ENCODE measurements at regions not wholly inside any gene's neighbourhood (a gene's known extent, or its start where the extent isn't known, plus 50 kb on each side); places are given as distances from the start of the nearest gene placed in this dataset.

- no peaks in the 10 kb centered on the region for H3K4me1 ChIP-seq (ENCODE audit: insufficient read depth, low read length, poor library complexity, severe bottlenecking)
- no peaks in the 10 kb centered on the region for H3K36me3 ChIP-seq (ENCODE audit: insufficient read depth, low read length)
- TF ChIP-seq CTCF (conservative IDR thresholded peaks at IDR 0.05; ENCODE audit: low read length), result no peak
- TF ChIP-seq EZH2phosphoT487 (IDR thresholded peaks at IDR 0.05; ENCODE audit: borderline replicate concordance), result no peak
- H3K9me3 ChIP-seq (ENCODE audit: insufficient read depth, low read depth, low read length), result no peaks in the 10 kb centered on the region
- no peak overlapping the region for H3K4me3 ChIP-seq (ENCODE audit: low read length, poor library complexity, severe bottlenecking)
- no peaks in the 10 kb centered on the region for H3K27me3 ChIP-seq (ENCODE audit: insufficient read depth, low read length, poor library complexity, severe bottlenecking)
- H4K20me1 ChIP-seq (ENCODE audit: insufficient read depth, low read length, poor library complexity, severe bottlenecking), result no peaks in the 10 kb centered on the region
- no peak overlapping the region for H3K4me2 ChIP-seq (ENCODE audit: low read depth, low read length, poor library complexity, severe bottlenecking)
- no peaks in the 10 kb centered on the region for H3F3A ChIP-seq (ENCODE audit: low read depth)
- no peak overlapping the region for H2AFZ ChIP-seq (ENCODE audit: low read length)
- no peaks in the 10 kb centered on the region for H3K79me2 ChIP-seq (ENCODE audit: insufficient read depth, low read length)
- no peak overlapping the region for H3K9ac ChIP-seq (ENCODE audit: low read depth, low read length, poor library complexity, severe bottlenecking)
- H3K9me2 ChIP-seq (replicated peaks; ENCODE audit: low read depth, low read length), result no peaks in the 10 kb centered on the region
Measured at GRCh38 chr11:122176651-122177050, 60.6 kb upstream of the BLID start.

GRCh38 chr11:122175306-122175705, 59.3 kb upstream of the BLID start:
- H3K9me2 ChIP-seq (replicated peaks; ENCODE audit: low read depth, low read length), result no peaks in the 10 kb centered on the region
- no peaks in the 10 kb centered on the region for H3K27me3 ChIP-seq (ENCODE audit: insufficient read depth, low read length, poor library complexity, severe bottlenecking)
- H3F3A ChIP-seq (ENCODE audit: low read depth), result no peaks in the 10 kb centered on the region
- H3K4me1 ChIP-seq (ENCODE audit: insufficient read depth, low read length, poor library complexity, severe bottlenecking), result no peaks in the 10 kb centered on the region
- no peaks in the 10 kb centered on the region for H3K79me2 ChIP-seq (ENCODE audit: insufficient read depth, low read length)
- H3K4me2 ChIP-seq (ENCODE audit: low read depth, low read length, poor library complexity, severe bottlenecking), result no peak overlapping the region
- no peak overlapping the region for H3K9ac ChIP-seq (ENCODE audit: low read depth, low read length, poor library complexity, severe bottlenecking)
- H4K20me1 ChIP-seq (ENCODE audit: insufficient read depth, low read length, poor library complexity, severe bottlenecking), result no peaks in the 10 kb centered on the region
- TF ChIP-seq EZH2phosphoT487 (IDR thresholded peaks at IDR 0.05; ENCODE audit: borderline replicate concordance) (no peak), CTCF (conservative IDR thresholded peaks at IDR 0.05; ENCODE audit: low read length) (no peak)
- H3K36me3 ChIP-seq (ENCODE audit: insufficient read depth, low read length), result no peaks in the 10 kb centered on the region
- no peaks in the 10 kb centered on the region for H3K9me3 ChIP-seq (ENCODE audit: insufficient read depth, low read depth, low read length)
- no peak overlapping the region for H2AFZ ChIP-seq (ENCODE audit: low read length)
- H3K4me3 ChIP-seq (ENCODE audit: low read length, poor library complexity, severe bottlenecking), result no peak overlapping the region

GRCh38 chr11:122173587-122173986, 57.6 kb upstream of the BLID start:
- no peaks in the 10 kb centered on the region for H3K79me2 ChIP-seq (ENCODE audit: insufficient read depth, low read length)
- no peaks in the 10 kb centered on the region for H3K9me2 ChIP-seq (replicated peaks; ENCODE audit: low read depth, low read length)
- H3K27me3 ChIP-seq (ENCODE audit: insufficient read depth, low read length, poor library complexity, severe bottlenecking), result no peaks in the 10 kb centered on the region
- H3K9me3 ChIP-seq (ENCODE audit: insufficient read depth, low read depth, low read length), result no peaks in the 10 kb centered on the region
- no peak overlapping the region for H3K4me3 ChIP-seq (ENCODE audit: low read length, poor library complexity, severe bottlenecking)
- TF ChIP-seq CTCF (conservative IDR thresholded peaks at IDR 0.05; ENCODE audit: low read length) (no peak), EZH2phosphoT487 (IDR thresholded peaks at IDR 0.05; ENCODE audit: borderline replicate concordance) (no peak)
- H2AFZ ChIP-seq (ENCODE audit: low read length), result no peak overlapping the region
- no peaks in the 10 kb centered on the region for H3K36me3 ChIP-seq (ENCODE audit: insufficient read depth, low read length)
- H4K20me1 ChIP-seq (ENCODE audit: insufficient read depth, low read length, poor library complexity, severe bottlenecking), result no peaks in the 10 kb centered on the region
- H3K9ac ChIP-seq (ENCODE audit: low read depth, low read length, poor library complexity, severe bottlenecking), result no peak overlapping the region
- H3K4me2 ChIP-seq (ENCODE audit: low read depth, low read length, poor library complexity, severe bottlenecking), result no peak overlapping the region
- no peaks in the 10 kb centered on the region for H3F3A ChIP-seq (ENCODE audit: low read depth)
- no peaks in the 10 kb centered on the region for H3K4me1 ChIP-seq (ENCODE audit: insufficient read depth, low read length, poor library complexity, severe bottlenecking)

Data from Loucy (cell line).